ENCODE measurements at regions not wholly inside any gene's neighbourhood (a gene's known extent, or its start where the extent isn't known, plus 50 kb on each side); places are given as distances from the start of the nearest gene placed in this dataset.
"Not testable (repeated sequence)": the region's sequence is repeated elsewhere in the genome, so short reads cannot be mapped to it uniquely, and the experiment has no call there.

- H3K4me3 ChIP-seq (ENCODE audit: insufficient read depth, low read depth, low read length); DNase-seq; H3K27me3 ChIP-seq (ENCODE audit: control insufficient read depth, insufficient read depth, low read length); H3K36me3 ChIP-seq (replicated peaks; ENCODE audit: control insufficient read depth, insufficient read depth, low read length): not testable (repeated sequence)
Measured at GRCh38 chr7:103981-104380, 88.4 kb upstream of the FAM20C start.

- H3K4me3 ChIP-seq (ENCODE audit: insufficient read depth, low read depth, low read length) = no peak overlapping the region
Measured at GRCh38 chr7:105002-105401, 87.4 kb upstream of the FAM20C start.

GRCh38 chr7:106356-106755 lies 86.0 kb upstream of the FAM20C start:
- Histone ChIP-seq H3K36me3 (replicated peaks; ENCODE audit: control insufficient read depth, insufficient read depth, low read length) (no peaks in the 10 kb centered on the region), H3K4me3 (ENCODE audit: insufficient read depth, low read depth, low read length) (no peak overlapping the region), H3K27me3 (ENCODE audit: control insufficient read depth, insufficient read depth, low read length) (no peaks in the 10 kb centered on the region)
- no peak for DNase-seq

More at GRCh38 chr7:105002-105401, 87.4 kb upstream of the FAM20C start:
- Histone ChIP-seq H3K27me3 (ENCODE audit: control insufficient read depth, insufficient read depth, low read length) (no peaks in the 10 kb centered on the region), H3K36me3 (replicated peaks; ENCODE audit: control insufficient read depth, insufficient read depth, low read length) (no peaks in the 10 kb centered on the region)
- DNase-seq = no peak

- Histone ChIP-seq H3K27me3 (ENCODE audit: control insufficient read depth, insufficient read depth, low read length) (no peaks in the 10 kb centered on the region), H3K4me3 (ENCODE audit: insufficient read depth, low read depth, low read length) (no peak overlapping the region), H3K36me3 (replicated peaks; ENCODE audit: control insufficient read depth, insufficient read depth, low read length) (no peaks in the 10 kb centered on the region)
- no peak for DNase-seq
Measured at GRCh38 chr7:107233-107632, 85.1 kb upstream of the FAM20C start.

GRCh38 chr7:107907-108306 lies 84.5 kb upstream of the FAM20C start:
- no peaks in the 10 kb centered on the region for H3K36me3 ChIP-seq (replicated peaks; ENCODE audit: control insufficient read depth, insufficient read depth, low read length)
- no peak overlapping the region for H3K4me3 ChIP-seq (ENCODE audit: insufficient read depth, low read depth, low read length)
- H3K27me3 ChIP-seq (ENCODE audit: control insufficient read depth, insufficient read depth, low read length) = no peaks in the 10 kb centered on the region
- no peak for DNase-seq

- no peak for DNase-seq
Measured at GRCh38 chr7:109094-109493, 83.3 kb upstream of the FAM20C start.

GRCh38 chr7:109898-110556 lies 82.3 kb upstream of the FAM20C start:
- Histone ChIP-seq H3K36me3 (replicated peaks; ENCODE audit: control insufficient read depth, insufficient read depth, low read length) (no peaks in the 10 kb centered on the region), H3K4me3 (ENCODE audit: insufficient read depth, low read depth, low read length) (no peak overlapping the region), H3K27me3 (ENCODE audit: control insufficient read depth, insufficient read depth, low read length) (no peaks in the 10 kb centered on the region)
- no peak for DNase-seq

More at GRCh38 chr7:109094-109493, 83.3 kb upstream of the FAM20C start:
- Histone ChIP-seq H3K36me3 (replicated peaks; ENCODE audit: control insufficient read depth, insufficient read depth, low read length) (no peaks in the 10 kb centered on the region), H3K27me3 (ENCODE audit: control insufficient read depth, insufficient read depth, low read length) (no peaks in the 10 kb centered on the region), H3K4me3 (ENCODE audit: insufficient read depth, low read depth, low read length) (no peak overlapping the region)

GRCh38 chr7:110557-111232 lies 81.7 kb upstream of the FAM20C start:
- no peaks in the 10 kb centered on the region for H3K36me3 ChIP-seq (replicated peaks; ENCODE audit: control insufficient read depth, insufficient read depth, low read length)
- DNase-seq = no peak
- no peaks in the 10 kb centered on the region for H3K27me3 ChIP-seq (ENCODE audit: control insufficient read depth, insufficient read depth, low read length)
- H3K4me3 ChIP-seq (ENCODE audit: insufficient read depth, low read depth, low read length) = no peak overlapping the region

- H3K4me3 ChIP-seq (ENCODE audit: insufficient read depth, low read depth, low read length) = no peak overlapping the region
- no peak for DNase-seq
- H3K27me3 ChIP-seq (ENCODE audit: control insufficient read depth, insufficient read depth, low read length) = peaks cover 3% of the 10 kb centered on the region; the same call in 1 of the 2 replicates
- H3K36me3 ChIP-seq (replicated peaks; ENCODE audit: control insufficient read depth, insufficient read depth, low read length) = no peaks in the 10 kb centered on the region
Measured at GRCh38 chr7:111591-111990, 80.8 kb upstream of the FAM20C start.

- H3K27me3 ChIP-seq (ENCODE audit: control insufficient read depth, insufficient read depth, low read length) = peaks cover 3% of the 10 kb centered on the region; the same call in 1 of the 2 replicates
- no peaks in the 10 kb centered on the region for H3K36me3 ChIP-seq (replicated peaks; ENCODE audit: control insufficient read depth, insufficient read depth, low read length)
- no peak for DNase-seq
- H3K4me3 ChIP-seq (ENCODE audit: insufficient read depth, low read depth, low read length) = no peak overlapping the region
Measured at GRCh38 chr7:112881-113280, 79.5 kb upstream of the FAM20C start.

- H3K27me3 ChIP-seq (ENCODE audit: control insufficient read depth, insufficient read depth, low read length) = peaks cover 3% of the 10 kb centered on the region; the same call in 1 of the 2 replicates
- H3K36me3 ChIP-seq (replicated peaks; ENCODE audit: control insufficient read depth, insufficient read depth, low read length) = no peaks in the 10 kb centered on the region
- H3K4me3 ChIP-seq (ENCODE audit: insufficient read depth, low read depth, low read length) = no peak overlapping the region
- no peak for DNase-seq
Measured at GRCh38 chr7:115274-115911, 77.0 kb upstream of the FAM20C start.

GRCh38 chr7:116188-116981 lies 76.0 kb upstream of the FAM20C start:
- Histone ChIP-seq H3K36me3 (replicated peaks; ENCODE audit: control insufficient read depth, insufficient read depth, low read length) (no peaks in the 10 kb centered on the region), H3K4me3 (ENCODE audit: insufficient read depth, low read depth, low read length) (no peak overlapping the region), H3K27me3 (ENCODE audit: control insufficient read depth, insufficient read depth, low read length) (peaks cover 3% of the 10 kb centered on the region; the same call in 1 of the 2 replicates)
- no peak for DNase-seq

GRCh38 chr7:117836-118614 lies 74.3 kb upstream of the FAM20C start:
- Histone ChIP-seq H3K4me3 (ENCODE audit: insufficient read depth, low read depth, low read length) (no peak overlapping the region), H3K27me3 (ENCODE audit: control insufficient read depth, insufficient read depth, low read length) (peaks cover 3% of the 10 kb centered on the region; the same call in 1 of the 2 replicates), H3K36me3 (replicated peaks; ENCODE audit: control insufficient read depth, insufficient read depth, low read length) (no peaks in the 10 kb centered on the region)
- DNase-seq = no peak

Data from H7 (cell line).